ENCODE measurements at regions not wholly inside any gene's neighbourhood (a gene's known extent, or its start where the extent isn't known, plus 50 kb on each side); places are given as distances from the start of the nearest gene placed in this dataset.

GRCh38 chrX:114272096-114272686 is 311.7 kb upstream of the HTR2C start:
- TF ChIP-seq, protein P1, sequence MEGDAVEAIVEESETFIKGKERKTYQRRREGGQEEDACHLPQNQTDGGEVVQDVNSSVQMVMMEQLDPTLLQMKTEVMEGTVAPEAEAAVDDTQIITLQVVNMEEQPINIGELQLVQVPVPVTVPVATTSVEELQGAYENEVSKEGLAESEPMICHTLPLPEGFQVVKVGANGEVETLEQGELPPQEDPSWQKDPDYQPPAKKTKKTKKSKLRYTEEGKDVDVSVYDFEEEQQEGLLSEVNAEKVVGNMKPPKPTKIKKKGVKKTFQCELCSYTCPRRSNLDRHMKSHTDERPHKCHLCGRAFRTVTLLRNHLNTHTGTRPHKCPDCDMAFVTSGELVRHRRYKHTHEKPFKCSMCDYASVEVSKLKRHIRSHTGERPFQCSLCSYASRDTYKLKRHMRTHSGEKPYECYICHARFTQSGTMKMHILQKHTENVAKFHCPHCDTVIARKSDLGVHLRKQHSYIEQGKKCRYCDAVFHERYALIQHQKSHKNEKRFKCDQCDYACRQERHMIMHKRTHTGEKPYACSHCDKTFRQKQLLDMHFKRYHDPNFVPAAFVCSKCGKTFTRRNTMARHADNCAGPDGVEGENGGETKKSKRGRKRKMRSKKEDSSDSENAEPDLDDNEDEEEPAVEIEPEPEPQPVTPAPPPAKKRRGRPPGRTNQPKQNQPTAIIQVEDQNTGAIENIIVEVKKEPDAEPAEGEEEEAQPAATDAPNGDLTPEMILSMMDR (IDR thresholded peaks at IDR 0.05) = no peak
- no peak for TF ChIP-seq POLR2A (IDR thresholded peaks at IDR 0.05)
- TF ChIP-seq POLR2AphosphoS5 (IDR thresholded peaks at IDR 0.05) = no peak

All from prostate gland (tissue), 2 donors.